ENCODE measurements at regions not wholly inside any gene's neighbourhood (a gene's known extent, or its start where the extent isn't known, plus 50 kb on each side); places are given as distances from the start of the nearest gene placed in this dataset.

- H3K4me3 ChIP-seq (ENCODE audit: low read depth, low read length): peak overlapping the region; percentile 9
- peak; percentile 63 for DNase-seq (ENCODE audit: low read depth)
- no peak for TF ChIP-seq CTCF (conservative IDR thresholded peaks at IDR 0.05; ENCODE audit: low read depth, low read length)
Measured at GRCh38 chr4:186943411-186943810, 219.8 kb upstream of the FAT1 start.

GRCh38 chr4:186946136-186946535 lies 222.5 kb upstream of the FAT1 start:
- no peak for DNase-seq (ENCODE audit: low read depth)
- no peak for TF ChIP-seq CTCF (conservative IDR thresholded peaks at IDR 0.05; ENCODE audit: low read depth, low read length)
- no peak overlapping the region for H3K4me3 ChIP-seq (ENCODE audit: low read depth, low read length)

GRCh38 chr4:186946682-186947294 lies 223.1 kb upstream of the FAT1 start:
- TF ChIP-seq CTCF (conservative IDR thresholded peaks at IDR 0.05; ENCODE audit: low read depth, low read length): peak; percentile 77
- no peak overlapping the region for H3K4me3 ChIP-seq (ENCODE audit: low read depth, low read length)
- no peak for DNase-seq (ENCODE audit: low read depth)

- DNase-seq (ENCODE audit: low read depth): no peak
- TF ChIP-seq CTCF (conservative IDR thresholded peaks at IDR 0.05; ENCODE audit: low read depth, low read length): peak; percentile 57
- H3K4me3 ChIP-seq (ENCODE audit: low read depth, low read length): no peak overlapping the region
Measured at GRCh38 chr4:186948361-186949242, 224.9 kb upstream of the FAT1 start.

- TF ChIP-seq CTCF (conservative IDR thresholded peaks at IDR 0.05; ENCODE audit: low read depth, low read length): no peak
- no peak overlapping the region for H3K4me3 ChIP-seq (ENCODE audit: low read depth, low read length)
- DNase-seq (ENCODE audit: low read depth): no peak
Measured at GRCh38 chr4:186949847-186950246, 226.2 kb upstream of the FAT1 start.

- DNase-seq (ENCODE audit: low read depth): no peak
- no peak for TF ChIP-seq CTCF (conservative IDR thresholded peaks at IDR 0.05; ENCODE audit: low read depth, low read length)
- H3K4me3 ChIP-seq (ENCODE audit: low read depth, low read length): no peak overlapping the region
Measured at GRCh38 chr4:186952709-186953108, 229.1 kb upstream of the FAT1 start.
